ENCODE measurements at regions not wholly inside any gene's neighbourhood (a gene's known extent, or its start where the extent isn't known, plus 50 kb on each side); places are given as distances from the start of the nearest gene placed in this dataset.

- no peak for TF ChIP-seq CTCF (IDR thresholded peaks at IDR 0.05)
- no peak for TF ChIP-seq EP300 (IDR thresholded peaks at IDR 0.05)
- Histone ChIP-seq H3K27me3 (no peaks in the 10 kb centered on the region), H3K36me3 (no peaks in the 10 kb centered on the region), H3K9me3 (no peaks in the 10 kb centered on the region), H3K4me1 (peaks cover 0 to 4% (median 0%) of the 10 kb centered on the region in 4 donors), H3K27ac (no peak overlapping the region), H3K4me3 (no peak overlapping the region)
- no peak for ATAC-seq (ENCODE audit: low FRiP score in 2 of 2)
- WGBS, 2 donors: 72 to 95% methylated on average over 8 to 9 of the region's 9 CpGs
- no peak for DNase-seq
Observed at GRCh38 chr5:172550996-172551395, 90.1 kb upstream of the NEURL1B start.

- WGBS, 2 donors: 61 to 80% methylated on average over 5 to 9 of the region's 9 CpGs
- H3K36me3 ChIP-seq: no peaks in the 10 kb centered on the region
- H3K27me3 ChIP-seq: no peaks in the 10 kb centered on the region
- DNase-seq: no peak
- H3K4me3 ChIP-seq: no peak overlapping the region
- ATAC-seq (ENCODE audit: low FRiP score in 2 of 2): no peak
- H3K9me3 ChIP-seq: no peaks in the 10 kb centered on the region
- H3K27ac ChIP-seq: no peak overlapping the region
- TF ChIP-seq CTCF (IDR thresholded peaks at IDR 0.05): no peak
- TF ChIP-seq POLR2AphosphoS5 (IDR thresholded peaks at IDR 0.05): no peak
- no peak for TF ChIP-seq EP300 (IDR thresholded peaks at IDR 0.05)
- TF ChIP-seq POLR2A (IDR thresholded peaks at IDR 0.05): no peak
- H3K4me1 ChIP-seq: peaks cover 0 to 4% (median 0%) of the 10 kb centered on the region in 4 donors
Observed at GRCh38 chr5:172550096-172550765, 90.8 kb upstream of the NEURL1B start.

GRCh38 chr5:172549696-172550095 lies 91.4 kb upstream of the NEURL1B start:
- H3K4me1 ChIP-seq: peaks cover 0 to 4% (median 0%) of the 10 kb centered on the region in 4 donors
- DNase-seq (peak in 1 of 2 donors; percentile 53), ATAC-seq (ENCODE audit: low FRiP score in 2 of 2) (no peak)
- WGBS, 2 donors: 83% methylated on average over 13 of the region's 13 CpGs
- no peaks in the 10 kb centered on the region for H3K36me3 ChIP-seq
- no peaks in the 10 kb centered on the region for H3K27me3 ChIP-seq
- no peaks in the 10 kb centered on the region for H3K9me3 ChIP-seq
- no peak overlapping the region for H3K4me3 ChIP-seq
- no peak overlapping the region for H3K27ac ChIP-seq
- no peak for TF ChIP-seq POLR2AphosphoS5 (IDR thresholded peaks at IDR 0.05)
- no peak for TF ChIP-seq POLR2A (IDR thresholded peaks at IDR 0.05)

- Histone ChIP-seq H3K4me3 (no peak overlapping the region), H3K36me3 (no peaks in the 10 kb centered on the region), H3K9me3 (no peaks in the 10 kb centered on the region), H3K4me1 (peaks cover 0 to 4% (median 0%) of the 10 kb centered on the region in 4 donors), H3K27me3 (no peaks in the 10 kb centered on the region), H3K27ac (no peak overlapping the region)
- WGBS, 2 donors: 86 to 91% methylated on average over 11 to 14 of the region's 14 CpGs
- ATAC-seq (ENCODE audit: low FRiP score in 2 of 2) (no peak), DNase-seq (no peak)
- TF ChIP-seq EP300 (IDR thresholded peaks at IDR 0.05): no peak
- TF ChIP-seq POLR2AphosphoS5 (IDR thresholded peaks at IDR 0.05): no peak
- TF ChIP-seq CTCF (IDR thresholded peaks at IDR 0.05): no peak
- TF ChIP-seq POLR2A (IDR thresholded peaks at IDR 0.05): no peak
Observed at GRCh38 chr5:172548981-172549687, 91.9 kb upstream of the NEURL1B start.

GRCh38 chr5:172548311-172548731 lies 92.7 kb upstream of the NEURL1B start:
- Histone ChIP-seq H3K27ac (no peak overlapping the region), H3K36me3 (no peaks in the 10 kb centered on the region), H3K27me3 (no peaks in the 10 kb centered on the region), H3K9me3 (no peaks in the 10 kb centered on the region), H3K4me1 (peaks cover 0 to 4% (median 0%) of the 10 kb centered on the region in 4 donors), H3K4me3 (no peak overlapping the region)
- 53 to 63% methylated on average over 6 of the region's 6 CpGs for WGBS, 2 donors
- ATAC-seq (ENCODE audit: low FRiP score in 2 of 2) (no peak), DNase-seq (no peak)
- no peak for TF ChIP-seq POLR2A (IDR thresholded peaks at IDR 0.05)
- TF ChIP-seq POLR2AphosphoS5 (IDR thresholded peaks at IDR 0.05): no peak
- TF ChIP-seq EP300 (IDR thresholded peaks at IDR 0.05): no peak
- TF ChIP-seq CTCF (IDR thresholded peaks at IDR 0.05): no peak
